Heart right ventricle (tissue), 16 donors: ENCODE measurements at regions not wholly inside any gene's neighbourhood (a gene's known extent, or its start where the extent isn't known, plus 50 kb on each side); places are given as distances from the start of the nearest gene placed in this dataset.

Source experiments
- ATAC-seq, 8 donors: fragments of 200-7000 bp; cut with Tn5 transposase; one replicate each; pipeline ENCODE4 v1.9.1; 2020; ENCODE audit warnings: mild to moderate bottlenecking in 8 of 8, moderate library complexity in 8 of 8, moderate number of reproducible peaks in 1 of 8
- DNase-seq, 2 donors: peaks; one replicate each; pipeline ENCODE4 v3.0.0-alpha.2; 2020
- H3K27ac ChIP-seq, 10 donors: fragments of 200-600 bp; sonication (generic) in 2 of 10; one replicate each; pipeline versions ENCODE4 v1.5.0 to v1.8.0; 2020 to 2022; ENCODE audit warnings: mild to moderate bottlenecking in 3 of 10
- H3K27me3 ChIP-seq, 7 donors: fragments of 200-600 bp; one replicate each; pipeline ENCODE4 v1.8.0; 2021 to 2022; ENCODE audit warnings: mild to moderate bottlenecking in 2 of 7
- H3K36me3 ChIP-seq, 9 donors: fragments of 200-600 bp; sonication (generic) in 1 of 9; one replicate each; pipeline versions ENCODE4 v1.5.0 to v1.8.0; 2020 to 2022; ENCODE audit warnings: mild to moderate bottlenecking in 2 of 9
- H3K4me1 ChIP-seq, 9 donors: fragments of 200-600 bp; sonication (generic) in 1 of 9; one replicate each; pipeline versions ENCODE4 v1.5.0 to v1.8.0; 2020 to 2022; ENCODE audit warnings: mild to moderate bottlenecking in 4 of 9
- H3K4me3 ChIP-seq, 10 donors: fragments of 200-600 bp; sonication (generic) in 2 of 10; one replicate each; pipeline versions ENCODE4 v1.5.0 to v1.8.0; 2020 to 2022; ENCODE audit warnings: mild to moderate bottlenecking in 7 of 10, moderate library complexity in 2 of 10
- H3K9me3 ChIP-seq, 11 donors: fragments of 200-600 bp in 10 of 11; sonication (generic) in 2 of 11; one replicate each; pipeline versions ENCODE4 v1.5.0 to v1.8.0; 2013 to 2022; ENCODE audit warnings: mild to moderate bottlenecking in 2 of 11, control low read depth in 1 of 11, moderate library complexity in 1 of 11
- WGBS, 2 donors: extraction: QIAGEN DNeasy Blood & Tissue Kit; methylation state at CpG; one replicate each; pipeline ENCODE4 v1.1.7; 2013; ENCODE audit warnings: inconsistent platforms in 1 of 2; 5-methylcytosine and 5-hydroxymethylcytosine counted together
- intact Hi-C, 10 donors: fragments of 100-400 bp; cut with DNase I; formaldehyde crosslinking; loops; one replicate each; pipeline versions ENCODE4 v1.11.1 to v1.14.2; 2022
- TF ChIP-seq, protein P1 (sequence below), 9 donors: fragments of 200-600 bp; sonication (generic) in 2 of 9; IDR thresholded peaks; one replicate each; pipeline versions ENCODE4 v1.5.0 to v1.8.0; 2021 to 2022; ENCODE audit warnings: antibody characterized with exemption in 9 of 9, mild to moderate bottlenecking in 5 of 9, moderate library complexity in 1 of 9
- donor health status: Arrhythmogenic right ventricular cardiomyopathy.
- donor health status: ischemic (EF 13 %, LVEDD 7.1; RV severe dilation, severe dysfunction).
- donor health status: healthy with polysubstance abuse.
- donor health status: DM: no; HTN: yes; CAD: no.
- donor health status: DM: no; HTN: no; CAD: no.
- donor health status: ischemic (EF 25% LVEDD 6.9; RV normal size, moderate dysfunction).
- donor health status: ischemic (EF 25% LVEDD 5.7; RV mildly dilated, moderate dysfunction).
- donor health status: healthy.
- donor health status: DM: yes; HTN: yes; CAD: no.
- donor health status: Ischemic cardiomyopathy.
- donor health status: ischemic (EF 35%, LVEDD 5.7; RV mildly dilated, moderate dysfunction).
- donor health status: nonischemic (EF 11% LVEDD 7.7; RV severe dilation, severe dysfunction).
- donor health status: DM: yes; HTN: yes; CAD: no.
- donor health status: PGD.
- donor health status: ischemic (EF 29% LVEDD 5.4; RV normal size, mild dysfunction).
- donor health status: nonischemic (EF 23%, LVEDD 6.1; RV moderate dilation, normal function).

DNA sequence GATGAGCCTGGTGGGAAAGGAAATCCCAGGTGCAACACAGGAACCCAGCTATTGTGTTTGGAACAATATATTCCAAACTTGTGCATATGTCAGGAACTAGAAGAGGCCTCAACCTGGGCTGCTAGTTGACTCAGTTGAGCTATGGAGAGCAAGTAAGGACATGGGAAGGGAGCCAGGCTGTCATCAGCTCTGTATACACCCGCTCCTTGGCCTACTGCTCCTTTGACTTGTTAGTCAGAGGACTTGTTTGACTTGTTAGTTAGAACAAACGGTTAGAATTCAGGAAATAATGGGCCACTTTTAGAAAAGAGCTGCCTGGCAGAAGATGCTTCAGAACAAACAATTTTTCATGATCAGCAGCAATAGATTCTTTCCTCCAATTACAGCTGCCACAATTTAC lies 76.4 kb downstream of the CBLL2 start:
- no peaks in the 10 kb centered on the region for H3K9me3 ChIP-seq
- ATAC-seq: no peak

DNA sequence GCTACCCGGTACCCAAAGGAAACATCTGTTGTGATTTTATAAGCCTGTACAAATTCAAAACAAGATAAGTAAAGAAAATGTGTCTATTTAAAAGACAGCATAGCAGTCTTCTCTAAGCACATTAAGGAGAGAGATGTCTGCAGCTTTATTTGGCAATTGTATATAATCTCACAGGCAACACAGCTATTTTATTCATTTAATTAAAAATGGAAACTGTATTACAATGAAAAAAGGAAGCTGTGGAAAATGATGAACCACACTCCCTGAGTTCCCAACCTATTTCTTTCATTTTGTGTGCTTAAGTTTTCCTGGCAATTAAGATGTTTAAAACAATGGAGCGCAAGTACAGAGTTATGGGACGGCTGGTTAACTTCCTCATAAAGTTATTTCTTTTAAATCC lies 78.4 kb downstream of the CBLL2 start:
- ATAC-seq: no peak
- Histone ChIP-seq H3K9me3 (no peaks in the 10 kb centered on the region), H3K36me3 (no peaks in the 10 kb centered on the region), H3K4me3 (no peak overlapping the region), H3K27ac (no peak overlapping the region), H3K4me1 (no peaks in the 10 kb centered on the region), H3K27me3 (peaks cover 0 to 3% (median 0%) of the 10 kb centered on the region in 7 donors)
- no peak for DNase-seq
- WGBS, 2 donors: 58 to 71% methylated on average over 3 of the region's 3 CpGs
- TF ChIP-seq, protein P1, sequence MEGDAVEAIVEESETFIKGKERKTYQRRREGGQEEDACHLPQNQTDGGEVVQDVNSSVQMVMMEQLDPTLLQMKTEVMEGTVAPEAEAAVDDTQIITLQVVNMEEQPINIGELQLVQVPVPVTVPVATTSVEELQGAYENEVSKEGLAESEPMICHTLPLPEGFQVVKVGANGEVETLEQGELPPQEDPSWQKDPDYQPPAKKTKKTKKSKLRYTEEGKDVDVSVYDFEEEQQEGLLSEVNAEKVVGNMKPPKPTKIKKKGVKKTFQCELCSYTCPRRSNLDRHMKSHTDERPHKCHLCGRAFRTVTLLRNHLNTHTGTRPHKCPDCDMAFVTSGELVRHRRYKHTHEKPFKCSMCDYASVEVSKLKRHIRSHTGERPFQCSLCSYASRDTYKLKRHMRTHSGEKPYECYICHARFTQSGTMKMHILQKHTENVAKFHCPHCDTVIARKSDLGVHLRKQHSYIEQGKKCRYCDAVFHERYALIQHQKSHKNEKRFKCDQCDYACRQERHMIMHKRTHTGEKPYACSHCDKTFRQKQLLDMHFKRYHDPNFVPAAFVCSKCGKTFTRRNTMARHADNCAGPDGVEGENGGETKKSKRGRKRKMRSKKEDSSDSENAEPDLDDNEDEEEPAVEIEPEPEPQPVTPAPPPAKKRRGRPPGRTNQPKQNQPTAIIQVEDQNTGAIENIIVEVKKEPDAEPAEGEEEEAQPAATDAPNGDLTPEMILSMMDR (IDR thresholded peaks at IDR 0.05): no peak
- intact Hi-C loops: no loop called here

More for the DNA sequence above, 76.4 kb downstream of the CBLL2 start:
- Histone ChIP-seq H3K36me3 (no peaks in the 10 kb centered on the region), H3K4me3 (no peak overlapping the region), H3K27ac (no peak overlapping the region), H3K27me3 (peaks cover 0 to 2% (median 0%) of the 10 kb centered on the region in 7 donors), H3K4me1 (no peaks in the 10 kb centered on the region)
- intact Hi-C loops: no loop called here
- WGBS, 2 donors: 52 to 63% methylated on average over 2 of the region's 2 CpGs
- TF ChIP-seq, protein P1 (IDR thresholded peaks at IDR 0.05): no peak
- no peak for DNase-seq

DNA sequence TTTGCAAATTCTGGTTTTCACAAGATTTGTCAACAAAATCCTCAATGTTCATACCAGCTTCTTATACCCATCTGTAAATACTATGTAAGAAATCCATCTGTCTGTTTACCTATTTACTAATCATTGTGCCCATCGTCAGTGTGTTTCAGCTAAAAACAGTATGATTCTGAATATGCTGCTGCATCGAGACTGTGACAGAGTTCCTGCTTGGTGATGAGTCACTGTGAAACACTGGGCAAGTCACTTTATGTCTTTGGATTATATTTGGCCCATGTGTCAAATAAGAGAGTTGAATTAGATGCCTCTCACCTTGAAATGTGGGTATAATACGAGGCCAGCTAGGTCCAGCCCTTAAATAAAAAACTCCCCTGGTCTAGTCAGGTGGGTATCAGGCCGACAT lies 79.3 kb downstream of the CBLL2 start:
- 80 to 87% methylated on average over 4 of the region's 4 CpGs for WGBS, 2 donors
- H3K4me3 ChIP-seq: no peak overlapping the region
- TF ChIP-seq, protein P1 (IDR thresholded peaks at IDR 0.05): no peak
- ATAC-seq: no peak
- DNase-seq: no peak
- no peaks in the 10 kb centered on the region for H3K36me3 ChIP-seq
- intact Hi-C loops: no loop called here
- peaks cover 0 to 3% (median 0%) of the 10 kb centered on the region in 7 donors for H3K27me3 ChIP-seq
- H3K4me1 ChIP-seq: no peaks in the 10 kb centered on the region
- H3K9me3 ChIP-seq: no peaks in the 10 kb centered on the region
- no peak overlapping the region for H3K27ac ChIP-seq

DNA sequence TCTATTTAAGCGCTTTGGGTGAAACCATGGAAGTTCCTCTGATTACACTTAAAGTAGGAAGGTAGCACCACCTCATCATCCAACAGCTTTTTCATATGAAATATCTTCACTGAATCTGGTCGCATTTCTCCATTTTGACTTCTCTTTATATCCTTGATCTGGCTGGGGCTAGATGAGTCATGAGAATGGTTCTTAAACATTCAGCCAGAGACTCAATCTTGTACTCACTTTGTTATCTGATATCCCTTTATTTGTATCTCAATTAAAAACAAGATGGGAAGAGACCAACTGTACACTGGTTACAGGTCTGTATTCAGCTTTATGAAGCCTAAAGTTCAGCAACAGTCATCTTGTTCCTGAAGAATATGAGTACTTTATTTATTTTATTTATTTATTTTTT lies 84.9 kb downstream of the CBLL2 start:
- TF ChIP-seq, protein P1 (IDR thresholded peaks at IDR 0.05): no peak
- intact Hi-C loops: no loop called here
- Histone ChIP-seq H3K27ac (no peak overlapping the region), H3K4me1 (no peaks in the 10 kb centered on the region), H3K36me3 (no peaks in the 10 kb centered on the region), H3K27me3 (peaks cover 0 to 3% (median 0%) of the 10 kb centered on the region in 7 donors), H3K9me3 (no peaks in the 10 kb centered on the region), H3K4me3 (no peak overlapping the region)
- DNase-seq: no peak
- WGBS, 2 donors: 94 to 99% methylated on average over 2 of the region's 2 CpGs
- ATAC-seq: no peak
